ENCODE measurements at regions not wholly inside any gene's neighbourhood (a gene's known extent, or its start where the extent isn't known, plus 50 kb on each side); places are given as distances from the start of the nearest gene placed in this dataset.

GRCh38 chr12:67056329-67056728, 212.8 kb upstream of the CAND1 start:
- no peaks in the 10 kb centered on the region for H3K27me3 ChIP-seq (ENCODE audit: control insufficient read depth, insufficient read depth, low read length)
- H3K36me3 ChIP-seq (ENCODE audit: control insufficient read depth, insufficient read depth, low read length): no peaks in the 10 kb centered on the region
- no peaks in the 10 kb centered on the region for H3K36me3 Mint-ChIP-seq
- TF ChIP-seq CTCF (IDR thresholded peaks at IDR 0.05): no peak
- intact Hi-C loops (cut with micrococcal nuclease): no loop called here
- H3K27ac ChIP-seq (ENCODE audit: low read length): no peak overlapping the region
- H3K9me3 Mint-ChIP-seq: no peaks in the 10 kb centered on the region
- DNase-seq (no peak), ATAC-seq (no peak)
- no peaks in the 10 kb centered on the region for H3K4me1 ChIP-seq (ENCODE audit: control insufficient read depth, insufficient read depth, low read length)
- H3K4me1 Mint-ChIP-seq: no peaks in the 10 kb centered on the region
- no peaks in the 10 kb centered on the region for H3K9me3 ChIP-seq (ENCODE audit: control insufficient read depth, insufficient read depth, low read length)
- H3K4me3 ChIP-seq (ENCODE audit: low read length): no peak overlapping the region
- peaks cover 21 to 49% of the 10 kb centered on the region in 2 donors for H3K27me3 Mint-ChIP-seq (ENCODE audit: low read depth in 2 of 2)
- no peak overlapping the region for H3K4me3 Mint-ChIP-seq
- H3K27ac Mint-ChIP-seq: no peak overlapping the region

- H3K9me3 ChIP-seq (ENCODE audit: control insufficient read depth, insufficient read depth, low read length): no peaks in the 10 kb centered on the region
- no peak for ATAC-seq
- H3K9me3 Mint-ChIP-seq: no peaks in the 10 kb centered on the region
- no peak overlapping the region for H3K4me3 ChIP-seq (ENCODE audit: low read length)
- no peaks in the 10 kb centered on the region for H3K4me1 ChIP-seq (ENCODE audit: control insufficient read depth, insufficient read depth, low read length)
- WGBS (ENCODE audit: insufficient coverage): 100% methylated on average over 1 of the region's 5 CpGs
- H3K4me1 Mint-ChIP-seq: no peaks in the 10 kb centered on the region
- H3K36me3 Mint-ChIP-seq: no peaks in the 10 kb centered on the region
- H3K27me3 Mint-ChIP-seq (ENCODE audit: low read depth in 2 of 2): peaks cover 22 to 55% of the 10 kb centered on the region in 2 donors
- no peak overlapping the region for H3K4me3 Mint-ChIP-seq
- no peak for TF ChIP-seq CTCF (IDR thresholded peaks at IDR 0.05)
- H3K36me3 ChIP-seq (ENCODE audit: control insufficient read depth, insufficient read depth, low read length): no peaks in the 10 kb centered on the region
- no peak for DNase-seq
- H3K27me3 ChIP-seq (ENCODE audit: control insufficient read depth, insufficient read depth, low read length): no peaks in the 10 kb centered on the region
- intact Hi-C loops (cut with micrococcal nuclease): no loop called here
- H3K27ac Mint-ChIP-seq: no peak overlapping the region
- no peak overlapping the region for H3K27ac ChIP-seq (ENCODE audit: low read length)
These were observed 212.1 kb upstream of the CAND1 start for GRCh38 chr12:67057072-67057471.

GRCh38 chr12:67062193-67062592, 207.0 kb upstream of the CAND1 start:
- Histone ChIP-seq H3K36me3 (ENCODE audit: control insufficient read depth, insufficient read depth, low read length) (no peaks in the 10 kb centered on the region), H3K4me1 (ENCODE audit: control insufficient read depth, insufficient read depth, low read length) (no peaks in the 10 kb centered on the region), H3K4me3 (ENCODE audit: low read length) (no peak overlapping the region), H3K27ac (ENCODE audit: low read length) (no peak overlapping the region), H3K9me3 (ENCODE audit: control insufficient read depth, insufficient read depth, low read length) (no peaks in the 10 kb centered on the region), H3K27me3 (ENCODE audit: control insufficient read depth, insufficient read depth, low read length) (peaks cover 17% of the 10 kb centered on the region)
- Mint-ChIP-seq H3K4me3 (no peak overlapping the region), H3K4me1 (no peaks in the 10 kb centered on the region), H3K27ac (no peak overlapping the region), H3K9me3 (no peaks in the 10 kb centered on the region), H3K36me3 (no peaks in the 10 kb centered on the region), H3K27me3 (ENCODE audit: low read depth in 2 of 2) (peaks cover 27 to 66% of the 10 kb centered on the region in 2 donors)
- DNase-seq (no peak), ATAC-seq (no peak)
- no peak for TF ChIP-seq CTCF (IDR thresholded peaks at IDR 0.05)
- 94% methylated on average over 2 of the region's 2 CpGs for WGBS (ENCODE audit: insufficient coverage)
- intact Hi-C loops (cut with micrococcal nuclease): no loop called here

- H3K9me3 Mint-ChIP-seq: no peaks in the 10 kb centered on the region
- H3K9me3 ChIP-seq (ENCODE audit: control insufficient read depth, insufficient read depth, low read length): no peaks in the 10 kb centered on the region
- no peak overlapping the region for H3K27ac Mint-ChIP-seq
- ATAC-seq (no peak), DNase-seq (no peak)
- 39% methylated on average over 12 of the region's 12 CpGs for WGBS (ENCODE audit: insufficient coverage)
- peaks cover 11% of the 10 kb centered on the region for H3K4me1 ChIP-seq (ENCODE audit: control insufficient read depth, insufficient read depth, low read length)
- TF ChIP-seq CTCF (IDR thresholded peaks at IDR 0.05): no peak
- H3K4me1 Mint-ChIP-seq: peaks cover 0 to 22% of the 10 kb centered on the region in 2 donors
- peak overlapping the region; percentile 72 for H3K4me3 Mint-ChIP-seq
- H3K27ac ChIP-seq (ENCODE audit: low read length): no peak overlapping the region
- H3K27me3 Mint-ChIP-seq (ENCODE audit: low read depth in 2 of 2): peaks cover 42 to 66% of the 10 kb centered on the region in 2 donors
- peaks cover 37% of the 10 kb centered on the region for H3K27me3 ChIP-seq (ENCODE audit: control insufficient read depth, insufficient read depth, low read length)
- no peaks in the 10 kb centered on the region for H3K36me3 ChIP-seq (ENCODE audit: control insufficient read depth, insufficient read depth, low read length)
- H3K36me3 Mint-ChIP-seq: no peaks in the 10 kb centered on the region
- H3K4me3 ChIP-seq (ENCODE audit: low read length): no peak overlapping the region
- intact Hi-C loops (cut with micrococcal nuclease): no loop called here
These were observed 201.5 kb upstream of the CAND1 start for GRCh38 chr12:67067453-67068203.
